ENCODE measurements at regions not wholly inside any gene's neighbourhood (a gene's known extent, or its start where the extent isn't known, plus 50 kb on each side); places are given as distances from the start of the nearest gene placed in this dataset.

DNA sequence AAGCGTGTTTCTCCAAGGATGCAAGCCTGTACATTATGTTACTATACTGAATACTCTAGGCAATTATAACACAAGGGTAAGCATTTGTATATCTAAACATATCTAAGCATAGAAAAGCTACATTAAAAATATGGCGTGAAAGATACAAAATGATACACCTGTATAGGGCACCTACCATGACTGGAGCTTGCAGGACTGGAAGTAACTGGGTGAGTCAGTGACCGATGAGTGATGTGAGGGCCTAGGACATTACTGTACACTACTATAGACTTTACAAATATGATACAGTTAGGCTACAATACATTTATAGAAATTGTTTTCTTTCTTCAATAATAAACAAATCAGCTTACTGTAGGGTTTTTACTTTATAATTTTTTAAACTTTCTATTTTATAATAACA, 1127.2 kb upstream of the LRRN3 start:
- no peak for DNase-seq

DNA sequence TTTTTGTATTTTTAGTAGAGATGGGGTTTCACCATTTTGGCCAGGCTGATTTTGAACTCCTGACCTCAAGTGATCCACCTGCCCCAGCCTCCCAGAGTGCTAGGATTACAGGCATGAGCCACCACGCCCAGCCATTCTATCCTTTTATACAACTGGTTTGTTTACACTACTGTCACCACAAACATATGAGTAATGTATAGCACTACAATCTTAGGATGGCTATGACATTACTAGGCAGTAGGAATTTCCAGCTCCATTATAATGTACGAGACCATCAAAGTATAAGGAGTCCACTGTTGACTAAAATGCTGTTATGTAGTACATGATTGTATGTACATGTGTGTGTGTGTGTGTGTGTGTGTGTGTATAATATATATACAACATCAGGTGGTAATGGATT, 1126.1 kb upstream of the LRRN3 start:
- no peak for DNase-seq

DNA sequence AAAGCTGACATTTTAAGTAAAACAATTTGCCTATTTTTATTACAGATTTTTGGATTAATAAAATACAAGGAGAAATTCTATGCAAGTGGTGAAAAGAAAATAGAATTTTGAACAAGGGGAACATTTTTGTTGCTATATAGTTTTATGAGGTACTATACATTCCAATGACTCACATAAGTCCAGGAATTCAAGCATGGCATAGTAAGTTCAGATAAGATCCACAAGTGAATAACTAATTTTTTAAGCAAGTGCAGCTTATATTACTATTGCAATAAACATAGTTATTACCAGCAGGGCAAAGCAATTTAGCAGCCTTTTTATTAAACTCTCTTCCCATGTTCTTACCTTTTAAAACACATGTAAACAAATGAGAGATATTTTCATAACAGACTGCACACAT, 1123.5 kb upstream of the LRRN3 start:
- DNase-seq = no peak

DNA sequence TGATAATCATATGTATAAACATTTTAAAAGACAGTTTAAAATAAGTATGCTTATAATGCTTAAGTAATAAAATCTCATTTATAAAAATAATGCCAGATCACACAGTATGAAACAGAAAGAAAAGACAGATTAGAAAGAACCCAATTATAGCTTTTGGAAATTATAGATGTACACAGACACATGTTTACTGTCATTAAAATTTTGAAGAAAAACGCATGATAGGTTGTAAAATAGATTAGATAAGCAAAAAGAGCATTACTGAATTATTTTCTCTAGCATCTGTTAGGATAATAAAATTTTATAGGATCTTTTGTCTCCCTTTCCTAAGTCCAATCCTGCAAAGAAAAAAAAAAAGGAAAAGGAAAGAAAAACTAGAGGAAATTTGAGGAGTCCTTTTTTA, 1107.3 kb upstream of the LRRN3 start:
- no peak for DNase-seq

GRCh38 chr7:109984729-109985128, 1106.2 kb upstream of the LRRN3 start:
- DNase-seq = no peak

- no peak for DNase-seq
Observed at GRCh38 chr7:109986701-109987100, 1104.2 kb upstream of the LRRN3 start.

- no peak for DNase-seq
Observed at GRCh38 chr7:109996411-109996810, 1094.5 kb upstream of the LRRN3 start.

- DNase-seq = no peak
Observed at GRCh38 chr7:109996927-109997326, 1094.0 kb upstream of the LRRN3 start.

- DNase-seq = no peak
Observed at GRCh38 chr7:109997837-109998236, 1093.1 kb upstream of the LRRN3 start.

DNA sequence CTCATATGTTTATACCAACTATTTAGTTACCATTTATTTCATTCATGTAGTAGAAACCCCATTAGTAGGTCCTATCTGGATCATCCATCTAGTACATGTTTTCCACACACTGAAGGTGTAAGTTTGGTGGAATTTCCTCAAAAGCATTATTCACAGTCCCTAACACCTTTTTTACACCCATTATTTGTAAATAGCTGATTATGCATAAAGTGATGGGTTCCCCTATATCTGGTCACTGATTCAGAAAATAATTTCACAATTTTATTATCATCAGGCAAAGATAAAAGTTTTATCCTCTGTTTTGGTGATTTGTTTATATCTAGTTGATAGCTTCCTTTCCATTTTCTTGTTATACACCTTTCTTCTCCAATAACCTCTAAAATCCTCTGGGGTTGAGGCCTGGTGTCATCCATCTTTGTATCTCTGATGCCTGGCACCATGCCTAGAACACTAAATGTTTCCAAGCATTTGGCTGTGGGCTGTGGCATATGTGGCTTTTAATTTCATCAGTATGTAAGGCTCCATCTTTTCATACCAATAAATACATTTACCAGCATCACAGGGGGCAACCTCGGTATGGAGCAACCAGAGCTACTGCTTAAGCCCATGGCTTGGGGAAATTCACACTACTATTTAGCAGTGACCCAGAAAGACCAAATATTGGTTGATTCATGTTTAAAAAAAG, 1089.5 kb upstream of the LRRN3 start:
- peak; percentile 9 for DNase-seq

GRCh38 chr7:110003827-110004226, 1087.1 kb upstream of the LRRN3 start:
- DNase-seq = no peak

GRCh38 chr7:110007320-110008063, 1083.4 kb upstream of the LRRN3 start:
- no peak for DNase-seq

DNA sequence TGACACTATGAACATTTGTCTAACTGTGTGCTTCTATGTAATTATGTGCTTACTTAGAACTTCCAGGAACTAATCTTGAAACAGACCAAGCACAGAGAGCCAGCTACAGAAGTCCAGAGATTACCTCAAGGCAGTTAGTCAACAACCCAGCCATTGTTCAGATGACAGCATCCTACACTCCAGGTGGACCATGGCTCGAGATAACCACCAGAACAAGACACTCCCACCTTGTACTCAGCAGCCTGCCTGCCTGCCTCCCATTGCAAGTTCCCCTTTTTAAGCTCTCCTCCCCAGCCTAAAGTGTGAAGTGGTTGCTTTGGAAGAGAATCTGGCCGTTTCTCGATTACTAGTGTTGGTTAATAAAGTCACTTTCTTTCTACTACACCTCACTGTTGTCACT, 1080.6 kb upstream of the LRRN3 start:
- DNase-seq = no peak

DNA sequence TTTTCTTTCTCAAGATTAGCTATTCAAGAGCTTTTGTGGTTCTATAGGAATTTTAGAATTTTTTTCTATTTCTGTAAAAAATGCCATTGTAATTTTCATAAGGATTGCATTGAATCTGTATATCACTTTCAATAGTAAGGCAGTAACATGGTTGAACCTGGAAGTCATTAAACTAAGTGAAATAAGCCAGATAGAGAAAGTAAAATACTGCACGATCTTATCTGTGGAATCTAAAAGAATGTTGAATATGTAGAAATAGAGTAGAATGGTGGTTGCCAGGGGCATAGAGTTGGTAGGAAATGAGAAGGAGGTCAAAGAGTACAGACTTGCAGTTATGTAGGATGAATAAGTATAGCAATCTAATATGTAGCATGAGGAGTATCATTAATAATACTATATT, 1073.5 kb upstream of the LRRN3 start:
- no peak for DNase-seq

GRCh38 chr7:110027385-110027784, 1063.5 kb upstream of the LRRN3 start:
- no peak for DNase-seq

DNA sequence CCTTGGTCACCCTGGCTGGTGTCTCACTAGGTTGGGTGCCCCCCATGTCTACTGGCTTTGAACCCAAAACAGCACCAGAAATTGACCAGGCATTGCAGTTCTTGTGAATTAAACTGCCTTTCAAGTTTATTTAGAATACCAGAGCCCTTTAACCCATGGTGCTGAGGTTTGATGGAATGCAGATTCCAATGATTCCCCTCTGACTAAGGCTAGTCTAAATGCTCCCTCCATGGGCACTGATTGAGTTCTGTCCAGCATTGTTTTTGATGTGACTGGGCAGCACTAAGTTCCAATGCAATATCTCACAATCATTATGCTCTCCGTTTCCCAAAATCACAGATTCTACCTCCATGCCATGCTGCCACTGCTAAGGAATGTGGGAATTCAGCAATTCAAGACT, 1047.4 kb upstream of the LRRN3 start:
- no peak for DNase-seq

GRCh38 chr7:110050785-110051184, 1040.1 kb upstream of the LRRN3 start:
- no peak for DNase-seq

DNA sequence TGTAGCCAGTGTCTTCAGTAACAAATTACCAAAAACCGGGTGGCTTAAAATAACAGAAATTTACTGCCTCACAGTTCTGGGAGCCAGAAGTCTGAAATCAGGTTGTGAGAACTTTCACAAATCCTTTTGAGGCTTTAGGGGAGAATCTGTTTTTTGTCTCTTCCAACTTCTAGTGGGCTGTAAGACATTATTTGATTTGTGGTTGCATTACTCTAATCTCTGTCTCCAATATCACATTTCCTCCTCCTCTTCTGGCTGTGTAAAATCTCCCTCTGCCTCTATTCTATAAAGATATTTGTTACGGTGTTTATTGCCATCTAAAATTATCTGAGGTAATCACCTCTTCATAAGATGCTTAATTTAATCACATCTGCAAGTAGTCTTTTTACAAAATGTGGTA, 1039.6 kb upstream of the LRRN3 start:
- DNase-seq = no peak

DNA sequence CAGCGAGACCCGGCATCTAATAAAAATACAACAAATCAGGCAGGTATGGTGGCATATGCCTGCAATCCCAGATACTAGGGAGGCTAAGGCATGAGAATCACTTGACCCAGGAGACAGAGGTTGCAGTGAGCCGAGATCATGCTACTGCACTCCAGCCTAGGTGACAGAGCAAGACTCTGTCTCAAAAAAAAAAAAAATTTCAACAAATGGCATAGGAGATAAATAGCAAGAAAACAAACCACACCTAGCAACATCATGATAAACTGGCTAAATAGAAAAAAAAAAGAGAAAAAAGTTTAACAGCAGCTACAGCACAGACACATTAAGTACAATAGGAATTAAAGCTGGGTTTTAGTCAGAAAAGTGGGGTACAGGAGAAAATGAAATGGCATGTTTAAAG, 1034.6 kb upstream of the LRRN3 start:
- DNase-seq = no peak

- no peak for DNase-seq
Observed at GRCh38 chr7:110058401-110058800, 1032.5 kb upstream of the LRRN3 start.

DNA sequence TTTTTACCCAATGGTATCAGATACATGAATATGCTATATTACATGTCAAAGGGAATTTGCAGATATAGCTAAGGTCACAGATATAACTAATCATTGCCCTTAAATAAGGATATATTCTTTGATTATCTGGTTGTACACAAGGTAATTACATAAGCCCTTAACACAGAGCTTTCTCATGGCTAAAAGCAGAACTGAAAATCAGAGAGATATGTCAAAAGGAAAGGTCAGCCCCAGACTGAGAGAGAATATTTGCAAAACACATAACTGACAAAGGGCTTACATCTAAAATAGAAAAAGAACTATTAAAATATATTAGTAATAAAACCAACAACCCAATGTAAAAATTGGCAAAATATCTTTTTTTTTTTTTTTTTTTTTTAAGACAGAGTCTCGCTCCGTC, 1029.5 kb upstream of the LRRN3 start:
- no peak for DNase-seq

- peak; percentile 43 for DNase-seq
Observed at GRCh38 chr7:110065121-110065520, 1025.8 kb upstream of the LRRN3 start.

DNA sequence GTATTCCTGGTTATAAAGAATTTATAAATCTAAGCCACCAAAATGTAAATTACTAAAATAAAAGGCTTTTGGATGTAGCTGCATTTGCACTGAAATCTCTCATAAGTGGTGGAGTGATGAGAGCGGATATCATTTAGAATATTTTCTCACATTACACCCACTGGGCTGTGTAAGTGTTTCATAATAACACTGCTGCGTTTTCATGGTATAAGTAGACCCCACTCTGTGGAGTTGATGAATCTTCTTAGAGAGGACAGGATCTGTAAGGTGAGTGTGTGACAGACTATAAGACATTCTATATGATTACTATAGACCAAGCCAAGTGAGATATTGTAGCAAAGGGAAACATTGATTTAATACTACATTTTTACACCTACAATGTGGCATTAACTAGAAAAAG, 1024.1 kb upstream of the LRRN3 start:
- DNase-seq = no peak

DNA sequence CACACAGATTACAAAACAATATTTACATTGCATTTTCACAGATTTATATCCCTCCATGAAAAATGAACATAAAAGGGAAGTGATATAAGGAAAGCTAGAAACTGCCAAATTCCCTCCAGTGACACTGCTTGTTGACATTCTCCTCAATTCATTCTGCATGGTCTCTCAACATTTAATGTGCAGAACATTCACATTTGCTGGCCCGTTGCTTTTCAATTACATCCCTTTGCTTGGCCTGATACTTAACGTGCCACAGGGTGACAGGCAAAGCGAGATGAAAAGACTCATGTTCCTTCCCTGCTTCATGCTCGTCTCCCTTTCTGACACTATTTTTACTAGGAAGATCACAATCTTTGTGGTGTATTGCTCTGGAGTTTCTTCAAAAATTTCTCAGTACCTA, 1019.7 kb upstream of the LRRN3 start:
- no peak for DNase-seq

DNA sequence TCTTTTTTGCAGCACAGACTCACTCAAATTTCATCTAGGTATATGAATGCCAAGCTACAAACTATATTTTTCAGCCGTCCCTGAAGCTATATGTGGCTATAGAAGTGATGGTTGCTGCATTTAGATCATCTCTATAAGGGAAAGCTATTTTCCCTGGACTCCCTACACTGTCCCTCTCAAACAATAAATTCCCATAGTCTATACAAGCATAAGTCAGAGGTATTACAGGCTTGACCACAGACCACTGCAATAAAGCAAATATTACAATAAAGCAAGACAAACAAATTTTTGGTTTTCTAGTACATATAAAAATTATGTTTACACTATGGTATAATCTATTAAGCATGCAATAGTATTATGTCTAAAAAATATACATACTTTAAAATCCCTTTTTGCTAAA, 1015.5 kb upstream of the LRRN3 start:
- no peak for DNase-seq

All from NCI-H2107 (cell line).